ENCODE measurements at regions not wholly inside any gene's neighbourhood (a gene's known extent, or its start where the extent isn't known, plus 50 kb on each side); places are given as distances from the start of the nearest gene placed in this dataset.

DNA sequence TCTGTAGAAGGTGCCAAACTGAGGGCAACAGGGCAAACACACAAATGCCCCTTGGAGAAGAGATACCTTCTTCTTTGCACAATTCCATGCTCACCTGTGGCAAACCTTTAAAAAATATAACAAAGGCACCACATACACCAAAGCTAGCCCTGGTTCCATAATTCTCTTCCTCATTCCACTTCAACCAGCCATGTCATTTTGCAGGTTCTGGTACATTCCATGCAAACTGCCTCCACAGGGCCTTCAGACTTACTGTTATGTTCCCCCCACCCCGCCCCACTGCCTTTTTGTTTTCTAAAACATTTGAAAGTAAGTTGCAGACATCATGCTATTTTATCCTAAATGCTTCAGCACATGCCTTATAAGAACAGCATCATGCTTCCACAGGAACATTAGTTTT lies 269.0 kb downstream of the NSUN3 start:
- TF ChIP-seq EZH2 (IDR thresholded peaks at IDR 0.05; ENCODE audit: borderline replicate concordance, low read depth, low read length, severe bottlenecking) (no peak), CTCF (IDR thresholded peaks at IDR 0.05; ENCODE audit: borderline replicate concordance, extremely low read depth, low read length, poor library complexity, severe bottlenecking) (no peak)
- Histone ChIP-seq H3K79me2 (ENCODE audit: insufficient read depth, low read length) (no peaks in the 10 kb centered on the region), H3K27ac (ENCODE audit: low read length) (no peak overlapping the region), H3K4me2 (ENCODE audit: insufficient read depth, low read length) (no peak overlapping the region), H3K9me3 (ENCODE audit: insufficient read depth, low read length, severe bottlenecking) (no peaks in the 10 kb centered on the region), H3K9ac (ENCODE audit: low read depth, low read length) (no peak overlapping the region), H4K20me1 (ENCODE audit: insufficient read depth, low read length) (no peaks in the 10 kb centered on the region), H2AFZ (ENCODE audit: low read depth, low read length) (no peak overlapping the region), H3K4me1 (ENCODE audit: insufficient read depth, low read length) (no peaks in the 10 kb centered on the region), H3K36me3 (ENCODE audit: insufficient read depth, low read length) (no peaks in the 10 kb centered on the region), H3K27me3 (ENCODE audit: insufficient read depth, low read length, poor library complexity) (no peaks in the 10 kb centered on the region), H3K4me3 (ENCODE audit: low read depth in 1 of 2, low read length in 2 of 2) (no peak overlapping the region)
- ATAC-seq (ENCODE audit: insufficient read depth, low read depth) (no peak), DNase-seq (no peak)

- TF ChIP-seq EZH2 (IDR thresholded peaks at IDR 0.05; ENCODE audit: borderline replicate concordance, low read depth, low read length, severe bottlenecking) (no peak), CTCF (IDR thresholded peaks at IDR 0.05; ENCODE audit: borderline replicate concordance, extremely low read depth, low read length, poor library complexity, severe bottlenecking) (peak; percentile 42)
- no peak for ATAC-seq (ENCODE audit: insufficient read depth, low read depth)
- no peaks in the 10 kb centered on the region for H3K4me1 ChIP-seq (ENCODE audit: insufficient read depth, low read length)
These were observed 273.3 kb downstream of the NSUN3 start for GRCh38 chr3:94336046-94336753.

GRCh38 chr3:94345101-94345500 lies 282.2 kb downstream of the NSUN3 start:
- H3K79me2 ChIP-seq (ENCODE audit: insufficient read depth, low read length), result no peaks in the 10 kb centered on the region
- no peaks in the 10 kb centered on the region for H3K4me1 ChIP-seq (ENCODE audit: insufficient read depth, low read length)
- H2AFZ ChIP-seq (ENCODE audit: low read depth, low read length), result no peak overlapping the region
- H3K36me3 ChIP-seq (ENCODE audit: insufficient read depth, low read length), result no peaks in the 10 kb centered on the region
- no peak overlapping the region for H3K9ac ChIP-seq (ENCODE audit: low read depth, low read length)
- no peak overlapping the region for H3K4me3 ChIP-seq (ENCODE audit: low read depth in 1 of 2, low read length in 2 of 2)
- no peak overlapping the region for H3K4me2 ChIP-seq (ENCODE audit: insufficient read depth, low read length)
- H3K9me3 ChIP-seq (ENCODE audit: insufficient read depth, low read length, severe bottlenecking), result no peaks in the 10 kb centered on the region
- H3K27ac ChIP-seq (ENCODE audit: low read length), result no peak overlapping the region
- ATAC-seq (ENCODE audit: insufficient read depth, low read depth) (no peak), DNase-seq (no peak)
- H3K27me3 ChIP-seq (ENCODE audit: insufficient read depth, low read length, poor library complexity), result no peaks in the 10 kb centered on the region
- H4K20me1 ChIP-seq (ENCODE audit: insufficient read depth, low read length), result no peaks in the 10 kb centered on the region
- TF ChIP-seq EZH2 (IDR thresholded peaks at IDR 0.05; ENCODE audit: borderline replicate concordance, low read depth, low read length, severe bottlenecking) (no peak), CTCF (IDR thresholded peaks at IDR 0.05; ENCODE audit: borderline replicate concordance, extremely low read depth, low read length, poor library complexity, severe bottlenecking) (no peak)

More at GRCh38 chr3:94336046-94336753, 273.3 kb downstream of the NSUN3 start:
- Histone ChIP-seq H3K4me2 (ENCODE audit: insufficient read depth, low read length) (no peak overlapping the region), H3K36me3 (ENCODE audit: insufficient read depth, low read length) (no peaks in the 10 kb centered on the region), H3K27me3 (ENCODE audit: insufficient read depth, low read length, poor library complexity) (no peaks in the 10 kb centered on the region), H3K9me3 (ENCODE audit: insufficient read depth, low read length, severe bottlenecking) (no peaks in the 10 kb centered on the region), H3K27ac (ENCODE audit: low read length) (no peak overlapping the region), H2AFZ (ENCODE audit: low read depth, low read length) (no peak overlapping the region), H4K20me1 (ENCODE audit: insufficient read depth, low read length) (no peaks in the 10 kb centered on the region), H3K79me2 (ENCODE audit: insufficient read depth, low read length) (no peaks in the 10 kb centered on the region), H3K4me3 (ENCODE audit: low read depth in 1 of 2, low read length in 2 of 2) (no peak overlapping the region), H3K9ac (ENCODE audit: low read depth, low read length) (no peak overlapping the region)
- DNase-seq, result no peak

All from DND-41 (cell line).